GM12878 (cell line): ENCODE measurements at regions not wholly inside any gene's neighbourhood (a gene's known extent, or its start where the extent isn't known, plus 50 kb on each side); places are given as distances from the start of the nearest gene placed in this dataset.

Experiments
- ATAC-seq: fragments of 200-7000 bp; cut with Tn5 transposase; 3 replicates; pipeline ENCODE4 v1.9.1; 2020; ENCODE audit warnings: mild to moderate bottlenecking, moderate library complexity
- BruUV-seq: library from RNA; stranded (reverse); fragments of 400-500 nt; replicated peaks from 2 replicates; lab custom pipeline; 2021; lab: Mats Ljungman, UMichigan
- CTCF ChIA-PET: fragments of 300-600 bp; sonication (Branson Sonifier 250); formaldehyde crosslinking; extraction: SDS; loops from one replicate; lab custom pipeline; 2021; ENCODE audit warnings: inconsistent platforms; lab: Yijun Ruan, JAX
- POLR2A ChIA-PET: fragments of 350-600 bp; formaldehyde crosslinking; extraction: SDS; loops from one replicate; lab custom pipeline; 2021; ENCODE audit warnings: inconsistent platforms; lab: Charles Lee
- RAD21 ChIA-PET: fragments of 300-600 bp; sonication (Branson Sonifier 250); formaldehyde crosslinking; loops from one replicate; lab custom pipeline; 2023; ENCODE audit warnings: antibody characterized with exemption; ENCODE audit not compliant: unreplicated experiment; lab: Charles Lee
- SMC1A ChIA-PET: fragments of 300-600 bp; sonication (Branson Sonifier 250); formaldehyde crosslinking; loops from one replicate; lab custom pipeline; 2023; ENCODE audit not compliant: unreplicated experiment, uncharacterized antibody; lab: Charles Lee
- DNase-seq: peaks from one replicate; pipeline ENCODE4 v3.0.0-alpha.2; 2011; ENCODE audit warnings: low read depth, low spot score
- FAIRE-seq: peaks from 3 replicates; lab custom pipeline; 2011; peaks lifted over from hg19 to GRCh38; lab: Jason Lieb, UNC
- H2AFZ ChIP-seq: 2 replicates; pipeline ENCODE4 v1.6.0; 2011; ENCODE audit warnings: low read depth, low read length, control low read depth; ENCODE audit not compliant: control insufficient read depth
- H3K27ac ChIP-seq: 2 replicates; pipeline ENCODE4 v1.5.1; 2011; ENCODE audit warnings: control low read depth; ENCODE audit not compliant: control insufficient read depth, insufficient read depth
- H3K27me3 ChIP-seq, 2 experiments: replicated peaks in 1 of 2; 2 replicates each; pipeline versions ENCODE4 v1.6.0 to v1.6.1; 2011; ENCODE audit warnings: low read length in 1 of 2; ENCODE audit not compliant: control insufficient read depth in 2 of 2, insufficient read depth in 2 of 2
- H3K36me3 ChIP-seq, 2 experiments: 2 replicates each; pipeline ENCODE4 v1.5.1; 2011; ENCODE audit warnings: low read length in 1 of 2; ENCODE audit not compliant: control insufficient read depth in 2 of 2, insufficient read depth in 2 of 2
- H3K4me1 ChIP-seq: 2 replicates; pipeline ENCODE4 v1.6.1; 2011; ENCODE audit warnings: mild to moderate bottlenecking, low read length, moderate library complexity, mixed read lengths; ENCODE audit not compliant: control insufficient read depth, insufficient read depth
- H3K4me2 ChIP-seq: 2 replicates; pipeline ENCODE4 v1.6.0; 2011; ENCODE audit warnings: control low read depth; ENCODE audit not compliant: control insufficient read depth, insufficient read depth
- H3K4me3 ChIP-seq: fragments of 200-600 bp; sonication (generic); 2 replicates; pipeline ENCODE4 v1.5.1; 2016
- H3K79me2 ChIP-seq: 2 replicates; pipeline ENCODE4 v1.6.0; 2011; ENCODE audit warnings: low read length; ENCODE audit not compliant: control insufficient read depth, insufficient read depth
- H3K9ac ChIP-seq: 2 replicates; pipeline ENCODE4 v1.8.0; 2011; ENCODE audit warnings: low read length, control low read depth, mixed read lengths; ENCODE audit not compliant: control insufficient read depth, insufficient read depth
- H3K9me3 ChIP-seq: replicated peaks from 3 replicates; pipeline ENCODE4 v1.5.1; 2011; ENCODE audit warnings: mild to moderate bottlenecking, low read length; ENCODE audit not compliant: control insufficient read depth, insufficient read depth
- H4K20me1 ChIP-seq: 2 replicates; pipeline ENCODE4 v1.6.0; 2011; ENCODE audit not compliant: control insufficient read depth, insufficient read depth
- ASH2L ChIP-seq: fragments of 300-600, 200-600 bp; sonication (generic); IDR thresholded peaks from 2 replicates; pipeline ENCODE4 v1.6.1; 2017; ENCODE audit warnings: low read depth, mild to moderate bottlenecking, borderline replicate concordance
- BHLHE40 ChIP-seq, 2 experiments: fragments of 450-650 bp in 1 of 2; IDR thresholded peaks; 2 replicates each; pipeline ENCODE4 v1.6.1; 2011 to 2017; ENCODE audit warnings: low read depth in 2 of 2, borderline replicate concordance in 1 of 2, improper control_type of control experiment in 1 of 2, low read length in 1 of 2, mild to moderate bottlenecking in 1 of 2
- CEBPZ ChIP-seq: fragments of 150-350 bp; IDR thresholded peaks from 2 replicates; pipeline ENCODE4 v1.6.1; 2016; ENCODE audit warnings: low read depth, low read length
- CREM ChIP-seq: IDR thresholded peaks from 2 replicates; pipeline ENCODE4 v1.6.1; 2014; ENCODE audit warnings: antibody characterized with exemption, low read depth
- E2F8 ChIP-seq: fragments of 450-650 bp; IDR thresholded peaks from 2 replicates; pipeline ENCODE4 v1.6.1; 2018; ENCODE audit warnings: mild to moderate bottlenecking, low read depth, moderate library complexity; ENCODE audit not compliant: partially characterized antibody
- IRF4 ChIP-seq: IDR thresholded peaks from 2 replicates; pipeline ENCODE4 v1.6.1; 2011; ENCODE audit warnings: low read depth, low read length
- KDM1A ChIP-seq: fragments of 200-600 bp; sonication (generic); IDR thresholded peaks from 2 replicates; pipeline ENCODE4 v1.6.1; 2016; ENCODE audit warnings: borderline replicate concordance
- MTA3 ChIP-seq: IDR thresholded peaks from 2 replicates; pipeline ENCODE4 v1.6.1; 2012; ENCODE audit warnings: low read length, inconsistent platforms, borderline replicate concordance
- RAD21 ChIP-seq: IDR thresholded peaks from 2 replicates; pipeline ENCODE4 v1.6.1; 2011; ENCODE audit warnings: mild to moderate bottlenecking, low read depth, low read length, moderate library complexity; ENCODE audit not compliant: insufficient read depth
- RELB ChIP-seq: fragments of 450-650 bp; IDR thresholded peaks from 2 replicates; pipeline ENCODE4 v1.6.1; 2017; ENCODE audit warnings: low read depth, mild to moderate bottlenecking, moderate library complexity
- REST ChIP-seq: IDR thresholded peaks from 2 replicates; pipeline ENCODE4 v1.6.1; 2012; ENCODE audit warnings: mild to moderate bottlenecking, low read depth, low read length
- SMAD5 ChIP-seq: IDR thresholded peaks from 2 replicates; pipeline ENCODE4 v1.6.1; 2016; ENCODE audit warnings: antibody characterized with exemption, low read depth
- SRF ChIP-seq, 2 experiments: IDR thresholded peaks; 2 replicates each; pipeline ENCODE4 v1.6.1; 2011; ENCODE audit warnings: low read depth in 2 of 2, low read length in 2 of 2, mild to moderate bottlenecking in 1 of 2, moderate library complexity in 1 of 2
- WGBS: methylation state at CpG from one replicate; pipeline ENCODE4 v1.1.6; 2016; ENCODE audit warnings: low lambda C conversion rate; ENCODE audit not compliant: insufficient replicate concordance, insufficient coverage; ENCODE audit errors: missing lambda C conversion rate; 5-methylcytosine and 5-hydroxymethylcytosine counted together
- in situ Hi-C: fragments of 300-500 bp; cut with MboI; formaldehyde crosslinking; loops from 9 replicates; pipeline ENCODE4 v1.14.3; 2018; ENCODE audit warnings: mixed read lengths
- intact Hi-C: fragments of 100-400 bp; cut with micrococcal nuclease; formaldehyde crosslinking; loops from one replicate; pipeline ENCODE4 v1.14.2; 2022; ENCODE audit not compliant: unreplicated experiment

GRCh38 chr22:49240016-49240380 lies 587.7 kb downstream of the BRD1 start:
- FAIRE-seq (no peak), DNase-seq (no peak), ATAC-seq (no peak)
- POLR2A ChIA-PET, result no interaction called here
- Histone ChIP-seq H3K27ac (no peak overlapping the region), H3K79me2 (no peaks in the 10 kb centered on the region), H3K36me3 (no peaks in the 10 kb centered on the region), H3K27me3 (no peaks in the 10 kb centered on the region), H3K4me3 (no peak overlapping the region), H2AFZ (no peak overlapping the region), H3K4me2 (no peak overlapping the region), H3K9me3 (no peaks in the 10 kb centered on the region; the same call in 2 of the 3 replicates), H3K9ac (no peak overlapping the region), H4K20me1 (no peaks in the 10 kb centered on the region), H3K4me1 (no peaks in the 10 kb centered on the region)
- SMC1A ChIA-PET, result no interaction called here
- RAD21 ChIA-PET, result no interaction called here
- CTCF ChIA-PET, result no interaction called here
- no TSS peak for BruUV-seq
- WGBS, result 6% methylated on average over 8 of the region's 9 CpGs
- intact Hi-C loops (no loop called here), in situ Hi-C loops (no loop called here)
- TF ChIP-seq KDM1A (no peak), SMAD5 (no peak), BHLHE40 (IDR thresholded peaks at IDR 0.05; ENCODE audit: borderline replicate concordance in 1 of 2, low read depth in 2 of 2, low read length in 1 of 2) (no peak), RELB (no peak), CEBPZ (no peak), ASH2L (no peak), E2F8 (no peak), SRF (IDR thresholded peaks at IDR 0.05; ENCODE audit: low read depth in 2 of 2, low read length in 2 of 2) (no peak), MTA3 (no peak), REST (no peak), RAD21 (no peak), CREM (no peak), IRF4 (no peak)
